ENCODE measurements at regions not wholly inside any gene's neighbourhood (a gene's known extent, or its start where the extent isn't known, plus 50 kb on each side); places are given as distances from the start of the nearest gene placed in this dataset.

GRCh38 chr6:140071601-140072062 is 697.2 kb upstream of the CITED2 start:
- no peak for DNase-seq (ENCODE audit: low read depth)

GRCh38 chr6:140070846-140071473 is 696.5 kb upstream of the CITED2 start:
- DNase-seq (ENCODE audit: low read depth), result no peak

- DNase-seq (ENCODE audit: low read depth), result no peak
Measured at GRCh38 chr6:140069576-140069975, 695.1 kb upstream of the CITED2 start.

DNA sequence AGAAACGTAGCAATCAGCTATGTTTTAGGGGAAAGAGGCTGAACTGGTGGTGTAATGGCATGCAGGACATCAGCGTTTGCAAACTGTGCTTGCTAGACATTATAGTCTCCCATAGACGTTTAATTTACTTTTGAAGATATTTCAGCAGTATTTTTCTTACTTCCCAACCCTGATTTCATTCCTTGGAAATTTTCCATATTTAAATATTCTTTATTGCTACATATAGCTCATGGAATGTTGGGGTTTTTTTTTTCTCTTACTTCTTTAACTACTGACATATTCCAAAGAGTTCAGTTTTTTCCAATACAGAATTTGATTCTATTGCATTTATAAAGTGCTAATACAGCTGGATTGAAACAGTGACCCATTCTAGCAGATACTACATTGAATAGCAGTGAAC is 694.4 kb upstream of the CITED2 start:
- DNase-seq (ENCODE audit: low read depth), result no peak

- no peak for DNase-seq (ENCODE audit: low read depth)
Measured at GRCh38 chr6:140064366-140064765, 689.9 kb upstream of the CITED2 start.

DNA sequence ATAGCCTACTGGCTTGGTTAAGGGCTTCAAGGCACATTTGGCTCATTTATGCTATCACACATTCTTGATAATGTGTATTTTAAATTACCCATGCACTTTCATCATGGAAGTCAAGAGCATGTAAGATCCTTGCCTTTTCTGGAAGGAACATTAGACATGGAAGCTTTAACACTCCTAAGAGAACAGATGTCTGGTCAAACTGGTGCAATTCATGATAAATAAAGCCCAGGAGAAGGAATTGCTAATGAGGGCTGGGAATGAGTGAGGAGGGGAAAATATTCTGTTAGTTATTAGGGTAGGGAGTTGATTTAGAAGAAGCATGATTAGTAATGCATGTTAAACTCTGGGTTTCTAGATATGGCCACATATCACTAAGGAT is 688.6 kb upstream of the CITED2 start:
- DNase-seq (ENCODE audit: low read depth), result no peak

- no peak for DNase-seq (ENCODE audit: low read depth)
Measured at GRCh38 chr6:140062043-140063020, 687.9 kb upstream of the CITED2 start.

GRCh38 chr6:140061110-140062042 is 686.9 kb upstream of the CITED2 start:
- DNase-seq (ENCODE audit: low read depth), result no peak

GRCh38 chr6:140059947-140060346 is 685.5 kb upstream of the CITED2 start:
- no peak for DNase-seq (ENCODE audit: low read depth)

- no peak for DNase-seq (ENCODE audit: low read depth)
Measured at GRCh38 chr6:140058863-140059262, 684.4 kb upstream of the CITED2 start.

DNA sequence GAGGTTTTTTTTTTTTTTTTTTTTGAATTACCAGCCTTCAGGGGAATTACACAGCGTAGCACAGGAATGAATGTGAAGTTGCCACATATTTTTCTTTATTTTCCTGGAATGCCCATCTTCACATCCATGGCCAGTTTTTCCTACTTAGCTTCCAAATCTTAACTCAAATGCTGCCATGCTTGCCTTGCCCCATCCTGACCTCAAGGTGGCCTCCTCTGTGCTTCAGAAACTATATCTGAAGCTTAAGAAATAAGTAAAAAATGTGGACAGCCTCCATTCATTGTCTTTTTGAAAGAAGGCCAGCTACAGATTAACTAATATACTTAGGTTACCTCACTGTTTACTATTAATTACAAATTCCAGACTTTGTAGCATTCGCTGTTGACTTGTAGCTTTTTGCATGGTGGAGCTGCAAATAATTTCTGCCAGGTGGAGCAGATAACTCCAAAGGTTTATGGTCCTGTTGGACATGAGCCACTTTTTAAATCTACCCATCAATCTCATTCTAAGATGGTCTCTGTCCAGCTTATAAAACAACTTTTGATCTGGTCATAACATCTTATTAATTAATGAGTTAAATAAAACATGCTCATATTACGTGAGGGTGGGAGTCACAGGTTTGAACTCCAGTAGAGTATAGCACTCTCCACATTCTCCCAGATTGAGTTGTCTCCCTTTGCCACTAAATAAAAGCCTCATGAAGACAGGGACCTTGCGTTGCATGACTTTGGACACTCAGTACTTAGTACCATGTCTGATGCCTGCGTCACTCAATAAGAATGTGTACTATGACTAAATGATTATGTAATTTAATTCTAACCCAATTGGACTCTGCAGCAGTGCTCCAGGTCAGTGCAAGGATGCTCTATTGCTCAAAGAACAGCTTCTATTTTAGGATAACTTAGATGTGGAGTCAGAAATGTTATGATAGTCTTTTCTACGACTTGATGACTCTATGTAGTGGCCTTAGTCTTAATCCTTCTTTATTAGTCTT is 678.6 kb upstream of the CITED2 start:
- DNase-seq (ENCODE audit: low read depth), result no peak

DNA sequence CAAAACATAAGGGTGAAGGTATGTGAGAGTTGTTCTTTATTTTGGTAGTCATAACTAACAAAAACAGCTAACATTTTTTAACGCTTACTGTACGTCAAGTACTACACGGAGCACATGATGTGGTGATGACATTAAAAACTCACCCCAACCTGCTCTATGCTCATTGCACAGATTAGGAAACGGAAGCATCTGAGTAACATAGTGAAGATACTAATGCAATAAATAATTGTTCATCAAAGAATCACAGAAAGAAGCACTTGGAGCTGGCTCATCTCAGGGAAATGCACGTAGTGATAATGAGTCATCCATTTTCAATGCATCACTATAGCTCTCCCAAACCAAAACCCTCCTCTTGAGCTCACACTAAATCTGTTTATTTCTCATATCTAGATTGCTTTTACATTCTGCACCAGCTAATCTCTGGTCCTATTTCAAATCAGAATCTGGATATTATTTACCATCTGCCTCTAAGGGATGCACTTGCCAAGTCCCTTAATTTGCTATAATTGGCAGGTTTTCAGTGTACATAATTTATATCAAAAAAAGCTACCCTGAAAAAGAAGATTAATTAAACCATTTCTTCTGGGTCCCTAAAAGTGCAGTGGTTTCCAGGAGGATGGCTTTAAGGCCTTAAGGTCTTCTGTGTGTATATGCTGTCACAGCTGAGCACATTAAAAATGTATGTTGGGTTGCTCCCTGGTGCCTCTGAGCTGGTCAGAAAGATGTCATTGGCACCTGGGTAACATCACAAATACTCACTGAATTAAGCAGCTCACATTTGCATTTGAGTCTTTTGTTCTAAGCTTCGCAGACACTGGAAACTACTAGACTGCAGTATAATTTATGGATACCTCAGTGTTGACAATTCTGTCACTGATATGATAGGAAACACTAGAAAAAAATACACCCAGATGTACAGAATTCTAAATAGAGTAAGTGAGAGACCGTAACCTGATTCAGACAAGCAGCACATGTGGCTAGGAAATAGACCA is 677.4 kb upstream of the CITED2 start:
- no peak for DNase-seq (ENCODE audit: low read depth)

DNA sequence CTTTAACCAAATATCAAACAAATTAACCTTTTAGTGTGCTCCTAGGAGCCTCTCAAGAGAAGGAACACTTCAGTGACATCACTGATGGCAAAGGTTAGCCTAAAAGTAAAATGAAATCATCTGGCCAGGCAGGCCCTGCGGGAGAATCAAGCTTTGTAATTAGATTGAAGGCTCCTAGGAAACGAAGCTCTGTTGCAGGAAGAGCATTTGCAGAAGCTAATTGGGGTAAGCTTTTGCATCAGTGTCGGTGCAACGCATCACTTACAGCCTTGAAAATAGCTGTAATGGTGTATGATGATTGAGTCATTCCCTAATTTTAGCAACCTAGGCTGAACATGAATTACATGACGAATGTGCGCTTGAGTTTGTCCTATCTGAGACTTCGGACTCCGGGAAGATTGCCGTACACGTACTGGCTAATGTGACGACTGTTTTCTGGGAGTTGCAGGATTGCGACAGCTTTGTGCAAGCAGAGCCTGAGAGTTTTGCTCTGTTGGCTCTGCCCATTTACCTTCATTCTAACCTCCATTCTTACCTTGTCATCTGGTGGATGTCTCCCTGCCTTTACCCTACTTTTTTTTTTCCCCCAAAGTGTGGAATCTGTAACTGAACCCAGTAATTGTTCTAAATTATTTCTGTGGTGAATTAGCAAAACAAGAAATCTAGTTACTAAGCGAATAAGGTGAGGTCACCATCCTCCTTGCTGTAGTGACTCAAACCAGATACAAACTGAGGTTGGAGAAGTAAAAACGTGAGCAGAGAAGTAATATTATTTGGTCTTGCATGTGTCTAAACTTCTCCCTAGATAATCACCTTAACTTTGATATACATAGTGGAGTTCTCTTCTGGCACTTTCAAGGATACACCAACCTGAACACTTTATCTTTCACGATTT is 675.9 kb upstream of the CITED2 start:
- DNase-seq (ENCODE audit: low read depth), result no peak

DNA sequence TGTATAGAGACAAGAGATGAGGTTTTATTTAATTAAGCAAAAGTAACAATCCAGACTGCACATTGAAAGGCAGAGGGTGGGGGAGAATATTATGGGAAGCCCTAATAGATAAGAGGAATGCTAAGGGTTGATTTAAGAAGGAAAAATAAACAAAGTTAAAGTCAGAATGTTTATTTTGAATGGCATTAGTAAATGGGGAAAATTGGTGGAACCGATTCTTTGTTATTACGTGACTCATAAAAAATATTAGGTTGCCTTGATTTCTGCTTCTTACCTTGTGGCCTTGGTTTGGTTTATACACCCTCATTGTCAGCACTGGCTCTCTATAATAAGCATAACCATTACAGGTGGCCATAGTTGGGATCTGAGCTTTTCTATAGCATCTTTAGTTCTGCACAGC is 674.8 kb upstream of the CITED2 start:
- no peak for DNase-seq (ENCODE audit: low read depth)

GRCh38 chr6:140048202-140048790 is 673.8 kb upstream of the CITED2 start:
- no peak for DNase-seq (ENCODE audit: low read depth)

- DNase-seq (ENCODE audit: low read depth), result no peak
Measured at GRCh38 chr6:140047321-140047720, 672.9 kb upstream of the CITED2 start.

GRCh38 chr6:140046016-140046632 is 671.7 kb upstream of the CITED2 start:
- DNase-seq (ENCODE audit: low read depth), result no peak

DNA sequence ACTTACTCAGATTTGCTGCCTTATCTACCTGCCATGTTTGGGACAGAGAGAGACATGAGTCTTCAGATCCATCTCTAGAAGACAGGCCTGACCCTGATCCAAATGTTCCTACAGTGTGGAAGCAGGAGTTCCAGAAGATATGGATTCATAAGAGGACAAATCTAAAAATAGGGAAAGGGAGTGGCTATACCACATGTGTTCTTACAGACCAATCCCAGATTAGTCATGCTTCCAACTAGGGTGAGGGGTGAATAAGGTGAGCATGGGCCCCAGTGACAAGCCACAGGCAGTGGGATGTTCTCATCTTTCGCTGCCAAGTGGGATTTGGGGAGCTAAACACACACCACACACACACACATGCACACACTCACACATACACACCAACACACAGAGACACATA is 670.7 kb upstream of the CITED2 start:
- no peak for DNase-seq (ENCODE audit: low read depth)

Measured in forelimb muscle (tissue), 1 donor.